Neural crest cell (in vitro differentiated cells): ENCODE measurements at regions not wholly inside any gene's neighbourhood (a gene's known extent, or its start where the extent isn't known, plus 50 kb on each side); places are given as distances from the start of the nearest gene placed in this dataset.

Experiments
- DNase-seq: peaks from one replicate; pipeline ENCODE4 v3.0.0; 2021; ENCODE audit warnings: low read depth, mixed read lengths, low spot score
- H3K27ac Mint-ChIP-seq: one replicate; pipeline ENCODE4 v1.8.0; 2021; ENCODE audit warnings: mild to moderate bottlenecking, mixed read lengths; ENCODE audit not compliant: unreplicated experiment
- H3K27me3 Mint-ChIP-seq: 2 replicates; pipeline ENCODE4 v1.8.0; 2021; ENCODE audit warnings: low read depth, mild to moderate bottlenecking, mixed read lengths
- H3K36me3 Mint-ChIP-seq: 2 replicates; pipeline ENCODE4 v1.8.0; 2021; ENCODE audit warnings: low read depth, mild to moderate bottlenecking, mixed read lengths
- H3K4me1 Mint-ChIP-seq: 2 replicates; pipeline ENCODE4 v1.8.0; 2021; ENCODE audit warnings: mixed read lengths
- H3K4me3 Mint-ChIP-seq: one replicate; pipeline ENCODE4 v1.8.0; 2021; ENCODE audit warnings: mild to moderate bottlenecking, mixed read lengths
- H3K9me3 Mint-ChIP-seq: 2 replicates; pipeline ENCODE4 v1.8.0; 2021; ENCODE audit warnings: mixed read lengths
- CTCF ChIP-seq: fragments of 200-600 bp; sonication (generic); conservative IDR thresholded peaks from 2 replicates; pipeline ENCODE4 v1.5.0; 2021; ENCODE audit warnings: antibody characterized with exemption, mild to moderate bottlenecking

- Mint-ChIP-seq H3K4me3 (no peak overlapping the region), H3K9me3 (no peaks in the 10 kb centered on the region)
These were observed 689.1 kb upstream of the DPPA4 start for GRCh38 chr3:110026421-110026820.

GRCh38 chr3:110027446-110028080 lies 690.2 kb upstream of the DPPA4 start:
- Mint-ChIP-seq H3K27me3 (no peaks in the 10 kb centered on the region), H3K36me3 (no peaks in the 10 kb centered on the region), H3K4me1 (no peaks in the 10 kb centered on the region), H3K27ac (no peak overlapping the region), H3K4me3 (no peak overlapping the region), H3K9me3 (no peaks in the 10 kb centered on the region)
- TF ChIP-seq CTCF: no peak
- DNase-seq: no peak

More at GRCh38 chr3:110026421-110026820, 689.1 kb upstream of the DPPA4 start:
- DNase-seq: no peak
- no peak for TF ChIP-seq CTCF
- Mint-ChIP-seq H3K27ac (no peak overlapping the region), H3K36me3 (no peaks in the 10 kb centered on the region), H3K4me1 (no peaks in the 10 kb centered on the region), H3K27me3 (no peaks in the 10 kb centered on the region)

GRCh38 chr3:110031975-110032374 lies 694.6 kb upstream of the DPPA4 start:
- TF ChIP-seq CTCF: no peak

GRCh38 chr3:110059431-110059830 lies 722.1 kb upstream of the DPPA4 start:
- Mint-ChIP-seq H3K27me3 (no peaks in the 10 kb centered on the region), H3K36me3 (no peaks in the 10 kb centered on the region), H3K4me1 (no peaks in the 10 kb centered on the region), H3K4me3 (no peak overlapping the region), H3K27ac (no peak overlapping the region), H3K9me3 (no peaks in the 10 kb centered on the region)
- no peak for DNase-seq
- no peak for TF ChIP-seq CTCF

More at GRCh38 chr3:110031975-110032374, 694.6 kb upstream of the DPPA4 start:
- no peaks in the 10 kb centered on the region for H3K4me1 Mint-ChIP-seq
- no peaks in the 10 kb centered on the region for H3K9me3 Mint-ChIP-seq
- no peaks in the 10 kb centered on the region for H3K36me3 Mint-ChIP-seq
- H3K27ac Mint-ChIP-seq: no peak overlapping the region
- no peak overlapping the region for H3K4me3 Mint-ChIP-seq
- H3K27me3 Mint-ChIP-seq: no peaks in the 10 kb centered on the region
- DNase-seq: no peak

GRCh38 chr3:110062716-110063115 lies 725.4 kb upstream of the DPPA4 start:
- H3K4me1 Mint-ChIP-seq: no peaks in the 10 kb centered on the region

More at GRCh38 chr3:110062716-110063115, 725.4 kb upstream of the DPPA4 start:
- Mint-ChIP-seq H3K9me3 (no peaks in the 10 kb centered on the region), H3K4me3 (no peak overlapping the region), H3K36me3 (no peaks in the 10 kb centered on the region), H3K27me3 (no peaks in the 10 kb centered on the region), H3K27ac (no peak overlapping the region)
- DNase-seq: no peak
- TF ChIP-seq CTCF: no peak
